NCI-H128 (cell line): ENCODE measurements at regions not wholly inside any gene's neighbourhood (a gene's known extent, or its start where the extent isn't known, plus 50 kb on each side); places are given as distances from the start of the nearest gene placed in this dataset.

Source experiments
- DNase-seq: peaks from one replicate; lab custom pipeline; 2025; ENCODE audit not compliant: unreplicated experiment; lab: John Stamatoyannopoulos, UW

DNA sequence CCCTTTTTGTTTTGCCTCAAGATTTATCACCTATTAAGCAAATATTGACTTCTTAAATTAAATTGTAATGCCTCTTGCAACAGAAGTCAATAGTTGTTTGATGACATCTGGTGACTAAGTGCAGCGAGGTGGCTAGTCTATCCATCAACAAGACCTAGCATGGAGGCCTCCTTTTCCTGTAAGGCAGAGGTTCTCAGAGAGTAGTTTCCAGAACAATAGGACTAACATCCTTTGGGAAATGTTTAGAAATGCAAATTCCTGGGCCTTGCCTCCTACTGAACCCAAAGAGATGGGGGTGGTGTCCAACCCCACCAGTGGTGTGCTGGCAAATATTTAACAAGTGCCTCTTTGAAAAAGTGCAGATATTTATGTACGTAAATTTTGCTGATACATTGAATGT, 143.7 kb downstream of the SCP2D1 start:
- DNase-seq = no peak

DNA sequence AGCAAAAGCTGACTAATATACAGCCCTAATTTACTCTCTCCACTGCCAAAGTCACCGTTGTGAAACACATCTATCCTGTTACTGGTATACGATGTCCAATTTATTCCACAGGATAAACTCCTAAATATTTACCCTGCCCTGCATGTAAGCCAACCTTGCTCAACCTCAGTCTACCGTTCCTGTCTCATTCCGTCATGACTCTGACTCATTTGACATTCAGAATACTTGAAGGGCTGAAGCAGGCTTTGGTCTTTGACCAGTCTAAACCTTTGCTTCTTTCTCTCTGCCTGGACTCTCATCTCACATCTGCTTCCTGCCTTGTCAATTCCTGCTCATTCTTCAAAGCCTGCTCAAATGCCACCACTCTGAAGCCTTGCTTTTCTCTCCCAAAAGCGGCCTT, 157.5 kb downstream of the SCP2D1 start:
- no peak for DNase-seq

DNA sequence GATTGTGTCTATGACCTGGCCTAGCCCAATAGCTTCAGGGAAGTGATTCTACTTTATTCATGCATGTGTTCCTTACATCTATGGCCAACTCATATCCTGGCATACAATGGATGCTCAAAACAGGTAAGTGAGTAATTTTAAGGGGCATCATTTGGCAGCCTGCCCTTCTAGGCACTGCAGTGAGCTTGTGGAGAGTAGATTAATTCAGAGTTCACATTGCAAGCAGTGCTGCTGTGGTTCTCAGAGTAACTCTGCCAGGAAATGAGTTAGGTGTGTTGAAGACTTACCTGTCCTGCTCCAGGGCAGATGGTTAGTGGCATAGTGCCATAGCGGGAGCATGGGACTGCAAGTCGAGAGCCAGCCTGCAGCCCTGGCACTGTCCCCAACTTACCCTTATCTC, 158.0 kb downstream of the SCP2D1 start:
- DNase-seq = no peak

DNA sequence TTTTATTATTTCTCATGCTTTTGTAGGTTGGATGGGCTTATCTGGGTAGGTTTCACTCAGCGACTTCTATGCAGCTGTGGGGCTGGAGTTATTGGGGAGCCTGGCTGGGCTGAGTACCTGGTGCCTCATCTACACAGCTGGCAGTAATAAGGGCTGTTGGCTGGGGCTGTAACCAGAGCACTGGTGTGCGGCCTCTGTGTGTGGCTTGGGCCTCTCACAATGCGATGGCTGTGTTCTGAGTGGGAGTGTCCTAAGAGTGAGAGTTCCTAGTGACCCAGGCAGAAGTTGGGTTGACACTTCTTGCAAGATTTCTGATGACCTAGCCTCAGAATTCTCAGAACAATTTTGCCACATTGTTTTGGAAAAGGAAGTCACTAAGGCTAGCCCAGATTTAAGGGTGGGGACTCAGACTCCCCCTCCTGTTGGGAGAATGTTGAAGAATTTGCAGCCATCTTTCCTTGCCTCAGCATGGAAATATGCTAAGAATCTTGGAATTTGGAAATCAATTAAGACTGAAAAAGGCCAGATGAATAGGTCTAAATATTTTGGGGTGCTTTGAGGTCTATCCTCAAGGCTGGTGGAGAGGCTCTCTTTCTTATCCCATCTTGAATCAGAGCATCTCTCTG, 158.8 kb downstream of the SCP2D1 start:
- DNase-seq = no peak

DNA sequence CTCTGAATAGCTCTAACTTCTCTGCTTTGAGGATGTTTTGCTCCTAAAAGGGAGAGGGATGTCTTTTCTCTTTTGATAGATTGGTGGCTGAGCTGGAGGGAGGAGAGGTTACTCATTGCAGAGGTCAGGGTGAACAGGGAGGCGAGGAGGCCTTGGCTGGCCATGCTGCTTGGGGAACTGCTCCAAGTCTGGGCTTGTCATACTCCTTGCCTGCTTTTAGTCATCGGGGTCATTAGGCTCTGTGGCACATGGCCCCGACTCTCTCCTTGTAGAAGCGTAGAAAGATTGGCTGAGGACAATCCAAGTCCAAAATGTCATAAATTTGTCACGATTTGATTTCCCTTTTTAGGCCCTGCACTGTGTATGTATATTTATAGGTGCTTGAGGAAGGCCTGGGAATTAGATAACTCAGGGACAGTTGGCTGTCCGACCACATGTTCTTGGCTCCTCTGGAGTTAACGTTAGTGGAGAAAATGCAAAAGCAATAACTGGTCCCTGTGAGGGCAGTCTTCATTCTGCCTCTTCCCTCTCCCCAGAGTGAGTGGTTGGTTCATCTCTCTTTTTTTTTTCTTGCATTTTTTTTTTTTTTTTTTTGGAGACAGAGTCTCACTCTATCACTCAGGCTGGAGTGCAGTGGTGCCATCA, 160.1 kb downstream of the SCP2D1 start:
- no peak for DNase-seq

DNA sequence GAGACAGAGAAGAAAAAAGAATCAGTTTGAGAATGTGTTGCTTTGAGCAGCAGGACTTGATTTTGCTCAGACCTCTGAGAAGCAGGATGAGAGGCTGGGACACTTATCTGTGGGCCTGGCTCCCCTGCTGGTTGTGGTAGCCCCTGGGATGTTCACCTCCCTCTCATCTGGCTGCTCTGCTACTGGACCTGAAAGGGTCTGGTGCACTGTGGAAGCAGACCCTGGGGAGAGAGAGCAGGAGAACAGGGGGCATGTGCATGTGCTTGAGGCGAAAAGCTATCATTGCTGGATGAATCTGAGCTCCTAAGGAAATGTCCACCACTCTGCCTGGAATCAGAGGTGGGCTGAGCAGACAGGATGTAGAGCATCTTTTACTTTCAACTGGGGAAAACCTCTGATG, 161.1 kb downstream of the SCP2D1 start:
- no peak for DNase-seq

DNA sequence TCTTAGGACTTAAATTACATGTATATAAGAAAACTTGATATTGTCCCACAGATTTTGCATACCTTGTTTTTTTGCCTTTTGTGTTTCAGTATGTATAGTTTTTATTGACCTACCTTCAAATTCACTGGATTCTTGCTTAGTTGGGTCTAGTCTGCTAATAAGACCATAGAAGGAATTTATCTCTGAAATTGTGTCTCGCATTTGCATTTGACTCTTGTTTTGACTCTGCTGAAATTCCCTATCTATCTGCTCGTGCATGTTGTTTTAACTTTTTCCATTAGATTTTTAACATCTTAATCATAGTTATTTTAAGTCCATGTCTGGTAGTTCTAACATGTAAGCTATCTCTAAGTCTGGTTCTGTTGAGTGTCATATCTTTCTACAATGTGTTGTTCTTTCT, 163.9 kb downstream of the SCP2D1 start:
- no peak for DNase-seq

DNA sequence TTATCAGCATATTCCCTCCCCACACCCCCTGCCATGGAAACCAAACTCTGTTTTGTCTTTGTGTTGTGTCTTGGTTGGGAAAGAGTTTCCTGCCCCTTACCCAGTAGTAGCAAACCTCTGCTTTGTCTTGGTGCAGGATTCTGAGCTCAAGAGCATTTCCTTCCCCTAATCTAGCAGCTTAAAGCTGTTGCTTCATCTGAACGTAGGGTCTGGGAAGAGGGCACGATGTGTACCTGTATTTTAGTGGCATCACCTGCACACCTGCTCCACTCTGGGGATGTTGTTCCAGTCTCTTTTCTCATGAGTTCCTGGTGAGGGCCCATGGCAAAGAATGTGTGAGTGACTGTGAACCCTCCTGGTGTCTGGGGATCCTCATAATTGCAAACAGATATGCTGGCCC, 164.7 kb downstream of the SCP2D1 start:
- no peak for DNase-seq

DNA sequence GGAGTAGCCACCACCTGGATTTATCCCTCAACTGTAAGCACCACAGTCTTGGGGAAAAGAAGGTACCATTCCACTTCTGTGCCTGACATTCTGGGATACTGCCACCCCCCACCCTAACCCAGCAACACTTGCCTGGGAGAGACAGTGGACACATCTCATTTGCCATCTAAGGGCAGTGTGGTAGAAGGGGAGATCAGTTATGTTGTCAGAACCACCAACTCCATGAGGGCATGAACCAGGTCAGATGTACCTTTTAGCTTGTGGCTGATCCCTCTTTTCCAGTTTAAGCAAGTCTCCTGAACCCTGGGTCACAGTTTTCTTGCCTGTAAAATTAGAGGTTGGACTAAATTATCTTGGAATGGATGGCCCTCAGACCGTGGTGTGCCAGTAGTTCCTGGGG, 165.5 kb downstream of the SCP2D1 start:
- no peak for DNase-seq

DNA sequence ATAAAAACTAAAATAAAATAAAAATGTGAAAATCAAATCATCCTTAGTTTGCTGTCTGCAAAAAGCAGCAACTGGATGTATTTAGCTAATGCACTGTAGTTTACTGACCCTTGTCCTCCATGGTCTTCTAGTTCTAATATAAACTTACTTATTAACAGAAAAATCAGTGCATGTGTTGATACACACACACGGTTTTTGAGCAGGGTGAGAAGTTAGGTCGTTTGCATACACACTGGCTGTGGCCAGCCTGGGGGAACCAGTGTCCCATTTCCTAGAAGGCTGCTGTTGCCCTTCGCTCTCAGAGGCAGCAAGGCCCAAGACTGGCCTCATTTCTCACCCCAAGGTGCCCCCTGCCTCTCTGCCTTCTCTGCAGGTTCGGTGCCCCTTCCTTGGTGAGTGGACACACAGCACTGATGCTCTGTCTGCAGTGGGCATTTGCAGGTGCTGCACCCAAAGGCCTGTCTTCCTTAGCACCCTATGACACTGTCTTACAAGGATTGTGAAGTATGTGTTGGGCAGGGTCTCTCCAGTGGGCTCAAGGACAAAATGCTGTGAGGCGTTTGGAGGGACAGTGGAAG, 168.5 kb downstream of the SCP2D1 start:
- no peak for DNase-seq

DNA sequence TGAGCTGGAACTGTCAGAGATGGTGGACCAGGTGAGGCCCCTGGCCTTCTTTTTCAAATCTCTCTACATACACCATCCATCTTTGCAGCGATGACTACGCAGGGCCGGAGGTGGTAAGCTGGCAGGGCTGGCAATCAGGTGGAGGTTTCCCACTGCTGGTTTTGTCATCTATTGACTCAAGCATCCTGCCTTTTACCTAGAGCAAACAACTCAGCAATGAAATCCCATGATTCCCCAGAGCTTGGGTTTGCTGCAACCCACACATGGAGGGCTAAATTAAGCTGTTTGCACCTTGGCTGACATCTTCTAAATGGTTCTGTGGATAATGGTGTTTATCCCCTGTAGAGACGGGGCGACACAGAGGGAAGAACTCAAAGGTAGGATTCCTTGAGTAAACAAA, 170.2 kb downstream of the SCP2D1 start:
- no peak for DNase-seq

DNA sequence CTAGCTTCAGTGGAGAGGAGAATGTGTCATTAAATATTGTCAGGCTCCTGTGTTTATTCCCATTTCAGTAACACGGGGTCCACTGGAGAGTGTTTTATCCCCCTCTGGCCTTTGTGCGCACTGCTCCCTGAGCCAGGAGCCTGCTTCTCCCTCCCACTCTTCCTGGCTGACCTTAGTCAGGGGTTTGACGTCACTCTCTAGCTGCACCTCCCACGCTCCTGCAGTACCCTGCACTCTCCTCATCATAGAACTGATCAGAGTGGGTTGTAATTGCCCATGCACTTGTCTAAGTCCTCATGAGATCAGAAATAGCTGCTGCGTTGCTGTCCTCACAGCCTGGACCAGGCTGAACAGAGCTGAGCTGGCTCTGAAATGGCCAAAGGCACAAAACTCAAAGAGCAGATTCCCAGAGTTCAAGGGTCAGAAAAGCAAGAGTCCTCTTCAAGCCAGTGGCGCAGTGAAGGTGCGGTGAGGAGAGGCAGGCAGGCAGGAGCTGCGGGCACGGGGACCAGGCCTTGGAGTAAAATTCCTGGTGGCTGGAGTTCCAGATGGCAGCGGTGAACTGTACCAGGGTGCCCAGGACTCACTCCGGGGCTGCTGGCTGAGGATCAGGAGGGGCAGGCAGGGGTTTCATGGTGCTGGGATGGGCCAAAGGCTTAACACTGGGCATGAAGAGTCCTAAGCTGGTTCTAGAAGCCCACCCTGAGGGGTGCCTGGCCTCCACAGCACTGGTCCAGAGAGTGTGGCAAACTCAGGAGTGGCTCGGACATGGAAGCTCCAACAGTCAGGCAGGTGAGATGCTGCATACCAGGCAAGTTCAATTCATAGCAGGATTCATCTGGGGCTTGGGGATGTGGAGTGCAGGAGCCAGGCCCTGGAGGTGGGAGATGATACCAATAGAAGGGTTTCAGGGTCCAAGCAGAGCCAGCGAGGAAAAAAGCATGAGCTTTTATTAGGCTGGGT, 170.9 kb downstream of the SCP2D1 start:
- no peak for DNase-seq

DNA sequence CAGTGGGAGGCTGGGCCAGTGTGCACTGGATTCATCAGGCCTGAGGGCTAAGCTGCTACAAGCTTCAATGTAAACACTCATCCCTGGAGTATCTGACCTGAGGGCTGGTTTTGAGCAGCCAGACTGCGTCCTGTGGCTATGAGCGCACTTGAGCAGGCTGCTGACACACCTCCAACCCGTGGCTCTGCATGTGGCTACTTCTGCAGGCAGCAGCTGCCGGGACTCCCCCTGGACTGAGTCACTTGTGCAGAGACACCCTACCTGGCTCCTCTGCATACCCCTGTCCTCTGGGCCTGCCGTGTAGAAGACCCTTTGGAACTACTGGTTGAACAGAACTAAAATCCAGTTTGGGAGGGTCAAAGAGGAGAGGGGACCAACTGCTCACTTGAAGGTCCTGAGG, 172.0 kb downstream of the SCP2D1 start:
- no peak for DNase-seq

DNA sequence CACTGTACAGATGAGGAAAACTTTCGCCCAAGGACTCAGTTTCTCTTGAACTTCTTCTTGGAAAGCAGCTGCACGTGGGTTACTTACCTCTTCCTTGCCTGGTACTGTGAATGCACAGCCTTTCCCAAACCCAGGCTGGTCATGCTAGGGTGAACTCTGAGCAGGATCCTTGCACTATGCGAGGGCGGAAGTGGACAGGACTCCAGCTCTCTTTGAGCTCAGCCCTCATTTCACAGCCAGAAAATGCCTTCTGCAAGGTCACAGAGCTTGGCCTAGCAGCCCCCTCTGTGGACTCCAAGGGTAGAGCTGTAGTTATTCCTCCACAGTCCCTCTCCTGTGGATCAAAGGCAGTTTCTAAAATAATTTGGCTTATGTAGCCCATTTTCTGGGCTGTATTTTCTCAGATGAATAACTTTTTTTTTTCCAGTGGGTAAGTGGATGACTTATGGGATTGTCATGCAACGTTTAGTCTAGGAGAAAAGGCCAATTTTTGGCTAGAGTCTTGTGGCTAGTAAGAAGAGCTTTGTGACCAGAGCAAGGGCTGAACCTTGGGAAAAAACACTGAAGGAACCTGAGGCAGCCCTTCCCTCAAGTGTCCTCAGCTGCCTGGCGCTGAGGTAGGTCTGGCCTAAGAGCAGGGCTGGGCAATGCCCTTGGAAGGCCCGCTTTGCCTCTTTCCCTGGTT, 172.7 kb downstream of the SCP2D1 start:
- no peak for DNase-seq

DNA sequence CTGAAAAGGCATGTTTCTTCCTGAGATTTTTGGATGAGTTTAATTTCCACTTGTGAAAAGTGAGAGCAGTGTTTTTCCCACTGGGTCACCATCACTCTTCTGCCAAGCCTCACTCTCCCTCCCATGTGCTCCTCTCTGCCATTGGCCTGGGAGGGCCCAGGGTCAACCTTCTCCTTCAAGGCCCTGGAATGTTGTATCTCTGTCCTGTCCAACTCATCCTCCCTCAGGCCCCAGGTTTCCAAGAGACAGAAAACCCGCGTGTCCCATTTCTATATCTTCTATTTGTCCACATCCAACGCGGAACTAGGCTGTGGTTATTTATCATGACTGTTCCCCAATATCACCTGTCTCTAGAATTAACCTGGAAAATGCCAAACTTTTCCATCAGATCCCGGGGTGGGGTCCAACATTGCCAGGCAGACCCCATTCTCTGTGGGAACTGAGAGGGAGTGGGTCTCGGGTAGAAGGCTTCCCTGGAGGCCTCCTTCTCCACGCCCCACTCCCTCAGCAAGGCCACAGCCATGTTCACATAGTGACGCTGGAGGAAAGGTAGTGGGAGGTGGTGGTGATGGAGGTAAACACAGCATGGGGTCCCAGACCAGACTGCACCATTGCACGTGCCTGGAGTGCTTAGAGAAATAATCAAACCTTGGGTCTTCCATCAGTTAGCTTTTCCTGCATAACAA, 173.5 kb downstream of the SCP2D1 start:
- no peak for DNase-seq

DNA sequence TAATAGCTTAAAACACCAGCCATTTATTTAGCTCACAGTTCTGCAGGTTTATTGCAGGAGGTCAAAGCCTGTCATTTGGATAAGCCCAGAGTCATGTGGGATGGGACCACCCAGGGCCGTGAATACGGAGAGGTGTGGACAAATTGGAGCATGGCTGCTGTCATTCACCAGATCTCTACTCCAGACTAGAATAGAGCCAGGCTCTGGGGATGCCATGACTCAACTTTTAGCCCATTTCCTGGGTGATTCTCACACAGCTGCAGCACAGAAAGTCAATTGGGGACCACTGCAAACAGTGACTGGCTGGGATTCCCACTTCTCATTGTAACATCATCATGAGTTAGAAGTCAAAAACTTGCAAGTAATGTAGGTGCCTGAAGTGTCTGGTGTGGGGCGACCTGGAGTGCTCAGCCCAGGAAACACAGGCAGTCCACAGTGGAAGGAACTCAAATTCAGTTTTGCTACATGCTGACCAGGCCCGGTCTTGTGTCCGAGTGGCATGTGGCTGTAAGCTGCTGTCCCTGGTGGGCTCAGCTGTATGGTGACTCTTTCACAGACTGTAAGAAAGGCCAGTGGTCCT, 174.3 kb downstream of the SCP2D1 start:
- DNase-seq = no peak

DNA sequence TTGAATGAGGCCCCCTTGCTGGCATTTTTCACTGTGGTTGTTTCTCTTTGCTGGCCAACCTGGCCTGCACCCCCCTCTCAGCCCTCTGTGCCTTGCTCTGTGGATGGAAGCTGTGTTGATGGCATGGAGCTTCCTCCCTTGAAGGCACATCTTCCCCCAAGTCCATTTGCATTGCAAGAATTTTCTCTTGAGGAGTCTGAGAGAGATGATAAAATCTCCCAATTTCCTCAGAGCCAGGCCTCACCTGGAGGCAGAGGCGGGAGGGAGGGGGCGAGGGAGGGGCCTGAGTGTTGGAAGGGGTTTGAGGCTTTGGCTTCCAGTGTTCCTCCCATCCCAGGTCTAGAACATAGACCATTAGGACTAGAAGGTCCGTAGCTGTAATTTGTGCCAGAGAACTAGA, 175.1 kb downstream of the SCP2D1 start:
- DNase-seq = no peak

DNA sequence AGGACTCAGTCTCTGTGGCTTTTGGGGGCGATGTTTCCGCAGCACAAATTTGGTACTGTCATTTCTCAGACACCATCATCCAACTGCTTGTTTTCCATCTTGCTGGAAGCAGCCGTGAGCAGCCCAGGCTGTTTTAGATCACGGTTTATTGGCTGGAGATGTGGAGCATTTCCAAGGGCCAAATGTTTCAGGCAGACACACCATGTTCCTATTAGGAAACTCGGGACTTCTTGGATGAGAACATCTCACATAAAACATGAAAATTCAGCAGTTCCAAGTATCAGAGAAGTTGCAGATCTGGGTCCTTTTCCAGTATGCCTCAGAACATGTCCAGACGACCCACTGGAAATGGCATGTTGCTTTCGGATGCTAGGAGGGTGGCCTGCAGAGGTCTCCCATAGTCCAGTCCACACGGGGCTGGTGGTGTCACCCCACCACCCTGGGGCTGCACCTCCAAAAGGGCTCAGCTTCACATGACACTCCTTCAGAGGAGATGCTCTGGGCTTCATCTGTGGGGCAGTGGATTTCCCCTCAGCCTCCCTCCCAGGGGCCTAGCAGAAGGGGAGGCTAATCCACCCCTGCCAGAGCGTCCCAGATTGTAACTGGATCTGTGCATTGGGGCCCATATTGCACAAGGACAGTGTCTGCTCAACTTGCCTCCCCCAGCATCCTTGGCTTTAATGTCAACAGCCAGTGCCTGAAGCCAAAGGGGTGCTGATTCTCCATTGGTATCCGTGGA, 176.3 kb downstream of the SCP2D1 start:
- DNase-seq = no peak

DNA sequence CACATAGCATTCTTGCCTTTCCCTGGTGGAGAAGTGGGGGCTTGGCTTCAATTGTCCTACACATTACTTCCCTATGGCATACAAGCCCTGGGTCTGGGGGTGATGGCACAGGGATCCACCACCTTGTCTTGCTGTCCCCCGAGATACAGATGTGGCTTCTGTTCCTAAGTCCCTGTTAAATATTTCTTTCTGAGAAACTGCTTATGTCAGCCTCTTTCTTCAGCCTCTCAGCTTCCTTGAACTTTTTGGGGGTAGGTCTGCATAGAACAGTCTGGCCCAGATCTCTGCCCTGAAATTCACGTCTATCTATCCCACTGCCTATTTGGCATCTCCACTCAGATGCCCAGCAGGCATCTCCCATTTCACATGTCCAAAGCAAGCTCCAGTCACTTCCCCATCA, 177.4 kb downstream of the SCP2D1 start:
- no peak for DNase-seq

DNA sequence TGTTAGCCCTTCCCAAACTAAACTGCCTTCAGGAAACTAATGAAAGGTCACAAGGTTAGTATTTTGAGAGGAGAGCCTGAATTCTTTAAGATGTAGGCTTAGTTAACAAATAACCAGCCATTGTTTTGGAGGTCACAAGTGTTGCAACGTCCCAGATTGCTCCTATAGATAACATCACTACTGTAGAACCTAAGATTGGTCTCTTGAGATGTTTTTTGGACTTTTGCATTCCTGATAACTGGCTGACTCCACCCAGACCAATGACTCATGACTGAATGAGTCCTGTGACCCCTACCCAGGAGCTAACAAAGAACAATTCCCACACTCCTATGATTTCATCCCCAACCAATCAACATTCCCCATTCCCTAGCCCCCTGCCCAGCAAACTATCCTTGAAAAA, 178.8 kb downstream of the SCP2D1 start:
- DNase-seq = no peak
